MM.1S (cell line): ENCODE measurements at regions not wholly inside any gene's neighbourhood (a gene's known extent, or its start where the extent isn't known, plus 50 kb on each side); places are given as distances from the start of the nearest gene placed in this dataset.
"Not testable (repeated sequence)": the region's sequence is repeated elsewhere in the genome, so short reads cannot be mapped to it uniquely, and the experiment has no call there.

ENCODE experiments used
- EZH2 ChIP-seq: fragments of 300-600 bp; sonication (generic); optimal IDR thresholded peaks from 2 replicates; pipeline ENCODE3; 2017; ENCODE audit warnings: low read depth, mild to moderate bottlenecking, antibody characterized with exemption, low read length, mixed read lengths
- EZH2phosphoT487 ChIP-seq: fragments of 300-600 bp; sonication (generic); IDR thresholded peaks from 2 replicates; pipeline ENCODE4 v1.6.1; 2018; ENCODE audit warnings: antibody characterized with exemption, low read length
- TF ChIP-seq, protein P1 (sequence below): fragments of 300-600 bp; sonication (generic); IDR thresholded peaks from 2 replicates; pipeline ENCODE4 v1.5.1; 2016; ENCODE audit warnings: antibody characterized with exemption, low read length, mixed read lengths

GRCh38 chr14:105730731-105731130 lies 204.3 kb downstream of the TMEM121 start:
- TF ChIP-seq EZH2, EZH2phosphoT487: not testable (repeated sequence)
- TF ChIP-seq, protein P1, sequence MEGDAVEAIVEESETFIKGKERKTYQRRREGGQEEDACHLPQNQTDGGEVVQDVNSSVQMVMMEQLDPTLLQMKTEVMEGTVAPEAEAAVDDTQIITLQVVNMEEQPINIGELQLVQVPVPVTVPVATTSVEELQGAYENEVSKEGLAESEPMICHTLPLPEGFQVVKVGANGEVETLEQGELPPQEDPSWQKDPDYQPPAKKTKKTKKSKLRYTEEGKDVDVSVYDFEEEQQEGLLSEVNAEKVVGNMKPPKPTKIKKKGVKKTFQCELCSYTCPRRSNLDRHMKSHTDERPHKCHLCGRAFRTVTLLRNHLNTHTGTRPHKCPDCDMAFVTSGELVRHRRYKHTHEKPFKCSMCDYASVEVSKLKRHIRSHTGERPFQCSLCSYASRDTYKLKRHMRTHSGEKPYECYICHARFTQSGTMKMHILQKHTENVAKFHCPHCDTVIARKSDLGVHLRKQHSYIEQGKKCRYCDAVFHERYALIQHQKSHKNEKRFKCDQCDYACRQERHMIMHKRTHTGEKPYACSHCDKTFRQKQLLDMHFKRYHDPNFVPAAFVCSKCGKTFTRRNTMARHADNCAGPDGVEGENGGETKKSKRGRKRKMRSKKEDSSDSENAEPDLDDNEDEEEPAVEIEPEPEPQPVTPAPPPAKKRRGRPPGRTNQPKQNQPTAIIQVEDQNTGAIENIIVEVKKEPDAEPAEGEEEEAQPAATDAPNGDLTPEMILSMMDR = not testable (repeated sequence)
